HuH-7.5 (cell line): ENCODE measurements at regions not wholly inside any gene's neighbourhood (a gene's known extent, or its start where the extent isn't known, plus 50 kb on each side); places are given as distances from the start of the nearest gene placed in this dataset.
"Not testable (repeated sequence)": the region's sequence is repeated elsewhere in the genome, so short reads cannot be mapped to it uniquely, and the experiment has no call there.

Experiments
- DNase-seq: peaks from one replicate; pipeline ENCODE4 v3.0.0; 2011; ENCODE audit warnings: low spot score

DNA sequence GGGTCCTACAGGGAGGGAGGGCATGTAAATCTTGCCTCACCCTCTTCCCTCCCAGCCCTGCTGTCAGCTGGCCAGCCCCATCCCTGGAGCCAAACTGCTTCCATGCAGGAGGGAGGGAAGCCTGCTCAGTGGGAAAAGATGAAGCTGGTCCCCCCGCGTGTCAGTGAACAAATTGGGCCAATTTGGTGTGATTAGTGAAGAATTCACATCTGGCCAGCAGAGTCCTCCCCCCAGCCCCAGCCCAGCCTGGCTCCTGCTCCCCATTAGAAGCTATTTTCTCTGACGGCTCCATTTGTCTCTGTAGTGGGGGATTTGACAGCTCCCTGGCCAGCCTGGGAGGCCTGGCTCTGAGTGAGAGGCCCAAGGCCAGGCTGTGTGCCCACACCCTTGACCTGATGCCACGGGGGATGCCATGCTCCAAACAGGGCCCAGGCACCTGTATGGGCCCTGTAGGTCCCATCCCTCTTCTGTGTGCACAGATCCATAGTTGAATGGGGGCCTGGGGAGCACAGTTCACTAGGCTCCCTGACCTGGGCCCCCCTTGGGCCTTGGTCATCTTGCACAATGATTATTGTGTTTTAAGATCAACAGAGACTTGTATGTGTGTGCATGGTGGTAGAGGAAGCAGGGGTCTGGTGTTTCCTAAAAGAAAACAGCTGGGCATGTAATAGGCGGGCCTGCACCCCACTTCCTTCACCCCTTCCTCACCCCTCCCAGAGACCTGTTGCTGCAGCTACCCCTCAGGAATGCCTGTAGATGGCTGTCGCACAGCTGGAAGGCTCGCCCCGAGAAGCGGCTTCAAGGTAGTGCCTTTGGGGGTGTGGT is 50.7 kb upstream of the TAC4 start:
- no peak for DNase-seq

DNA sequence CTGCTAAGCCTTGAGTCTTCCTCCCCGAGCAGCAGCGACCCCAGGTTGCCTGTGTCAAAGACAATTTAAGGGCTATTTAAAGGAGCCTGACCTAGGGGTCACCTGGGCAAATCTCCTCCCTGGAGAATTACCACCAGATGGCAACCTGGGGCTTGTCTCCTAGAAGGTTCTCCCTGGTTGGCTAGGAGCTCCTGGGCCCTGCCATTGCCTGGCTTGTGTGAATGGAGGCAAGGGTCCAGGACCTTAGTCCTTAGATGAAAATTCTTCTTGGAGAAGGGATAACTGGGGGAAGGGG is 51.3 kb upstream of the TAC4 start:
- DNase-seq, result peak; percentile 68

DNA sequence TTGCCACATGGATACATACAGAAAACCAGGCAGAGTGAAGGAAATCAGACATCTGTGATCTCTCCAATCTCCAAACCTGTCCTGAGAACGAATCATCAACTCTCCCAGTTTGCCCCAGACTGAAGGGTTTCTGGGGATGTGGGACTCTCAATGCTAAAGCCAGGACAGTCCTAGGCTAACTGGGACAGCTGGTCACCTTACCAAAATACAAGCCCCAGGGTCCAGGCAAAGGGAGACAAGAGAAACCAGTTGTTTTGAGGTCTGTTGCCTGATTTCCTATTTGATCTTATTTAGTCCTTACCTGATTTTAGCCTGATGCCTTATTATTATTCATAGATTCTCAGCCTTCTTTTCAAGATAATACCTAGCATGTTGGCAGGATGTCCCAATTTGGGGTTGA is 51.7 kb upstream of the TAC4 start:
- no peak for DNase-seq

- DNase-seq, result not testable (repeated sequence)
Observed at GRCh38 chr17:49900801-49901200, 52.9 kb upstream of the TAC4 start.

GRCh38 chr17:49901460-49902331 is 53.8 kb upstream of the TAC4 start:
- no peak for DNase-seq

DNA sequence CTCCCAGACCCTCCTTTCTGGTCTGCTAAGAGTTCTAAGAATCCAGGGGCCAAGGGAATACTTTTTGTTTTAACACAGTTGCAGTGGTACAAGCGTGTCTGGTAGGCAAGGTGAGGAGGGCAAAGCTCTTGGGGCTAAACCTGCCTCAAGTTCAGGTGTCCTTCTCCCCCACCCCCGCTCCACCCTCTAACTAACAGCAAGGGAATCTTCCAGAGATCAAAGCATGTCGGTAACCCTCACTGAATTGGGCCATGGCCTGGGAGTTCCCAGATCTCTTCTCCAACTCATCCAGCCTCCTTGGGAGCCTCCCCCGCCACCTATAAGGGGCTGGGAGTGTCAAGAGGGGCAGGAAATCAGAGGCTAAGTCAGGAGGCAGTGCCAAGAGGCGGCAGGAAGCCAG is 55.7 kb upstream of the TAC4 start:
- DNase-seq, result no peak

DNA sequence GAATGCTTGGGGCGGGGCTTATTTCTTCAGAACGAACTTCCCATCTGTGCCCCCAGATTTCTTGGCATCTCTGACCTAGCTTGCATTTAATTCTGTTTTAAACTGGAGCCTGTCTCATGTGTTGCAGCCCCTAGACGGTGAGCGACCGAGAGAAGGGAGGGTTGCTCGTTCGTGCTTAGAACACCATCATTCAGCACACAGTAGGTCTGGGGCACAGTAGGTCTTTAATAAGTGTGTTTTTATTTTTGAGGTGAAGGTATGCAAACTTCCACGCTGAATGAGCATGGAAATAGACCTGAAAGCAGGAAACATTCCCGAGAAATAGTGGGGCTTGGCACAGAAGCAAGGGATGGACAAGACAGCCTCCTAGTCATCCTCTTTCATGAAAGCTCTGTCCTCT is 57.0 kb upstream of the TAC4 start:
- DNase-seq, result no peak

- no peak for DNase-seq
Observed at GRCh38 chr17:49906531-49907136, 58.8 kb upstream of the TAC4 start.

DNA sequence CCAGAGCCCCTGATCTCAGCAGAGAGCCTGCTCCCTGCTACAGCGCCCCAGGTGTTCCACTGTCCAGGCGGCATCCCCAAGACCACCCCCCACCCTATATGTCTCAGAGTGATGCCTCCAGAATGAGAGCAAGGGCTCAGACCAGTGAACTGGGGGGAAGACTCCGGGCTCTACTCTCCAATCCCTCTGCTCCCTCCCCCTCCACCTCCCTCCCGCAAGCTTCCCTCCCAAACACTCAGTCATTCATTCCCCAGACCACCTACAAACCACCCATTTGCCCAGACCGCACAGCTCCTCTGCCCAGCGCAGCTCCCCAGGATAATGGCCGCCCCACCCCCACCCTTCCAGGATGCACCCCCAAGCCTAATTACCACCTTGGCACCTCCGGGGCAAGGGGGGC is 59.4 kb upstream of the TAC4 start:
- no peak for DNase-seq

GRCh38 chr17:49908782-49909714 is 59.9 kb upstream of the DLX4 start:
- no peak for DNase-seq

- DNase-seq, result no peak
Observed at GRCh38 chr17:49910094-49910857, 58.7 kb upstream of the DLX4 start.

GRCh38 chr17:49910858-49911204 is 58.2 kb upstream of the DLX4 start:
- no peak for DNase-seq

DNA sequence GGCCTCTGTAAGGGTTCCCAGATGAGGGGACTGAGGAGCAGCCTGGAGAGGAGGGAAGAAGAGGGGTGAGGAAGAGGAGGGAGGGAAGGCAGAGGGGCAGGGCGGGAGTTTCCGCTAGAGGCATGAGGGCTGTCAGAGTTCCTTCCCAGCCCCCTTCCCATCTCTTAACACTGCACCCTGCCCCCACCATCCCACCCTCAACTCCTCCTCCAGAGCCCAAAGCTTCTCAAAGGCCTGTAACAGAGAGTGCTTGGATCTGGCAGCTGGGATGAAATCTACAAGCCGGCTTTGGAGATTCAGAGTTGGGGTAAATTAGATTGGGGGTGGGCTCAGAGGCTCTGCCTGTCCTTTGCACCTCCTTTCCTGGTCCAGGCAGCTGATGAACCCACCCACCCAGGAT is 57.3 kb upstream of the DLX4 start:
- no peak for DNase-seq

- DNase-seq, result no peak
Observed at GRCh38 chr17:49913226-49914095, 55.5 kb upstream of the DLX4 start.

GRCh38 chr17:49914096-49914490 is 54.9 kb upstream of the DLX4 start:
- DNase-seq, result no peak

GRCh38 chr17:49914664-49915063 is 54.3 kb upstream of the DLX4 start:
- DNase-seq, result no peak

DNA sequence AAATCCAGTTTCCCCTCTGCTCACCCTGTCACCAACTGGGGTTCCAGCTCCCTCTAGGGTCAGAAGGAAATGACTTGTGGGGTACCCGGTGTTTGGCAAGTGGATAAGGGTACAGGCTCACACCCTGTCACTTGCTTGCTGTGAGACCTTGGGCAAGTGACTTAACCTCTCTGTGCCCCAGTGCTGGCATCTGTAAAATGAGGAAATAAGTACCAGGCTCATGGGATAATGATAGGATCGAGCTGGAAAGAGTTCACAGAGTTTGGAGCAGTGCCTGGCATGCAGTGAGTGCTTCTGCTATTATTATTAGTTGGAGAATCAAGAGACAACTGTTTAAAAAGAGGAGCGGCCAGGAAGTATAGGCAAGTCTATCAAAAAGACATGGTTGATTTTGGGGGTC is 53.7 kb upstream of the DLX4 start:
- DNase-seq, result no peak

- no peak for DNase-seq
Observed at GRCh38 chr17:49915670-49916069, 53.3 kb upstream of the DLX4 start.

DNA sequence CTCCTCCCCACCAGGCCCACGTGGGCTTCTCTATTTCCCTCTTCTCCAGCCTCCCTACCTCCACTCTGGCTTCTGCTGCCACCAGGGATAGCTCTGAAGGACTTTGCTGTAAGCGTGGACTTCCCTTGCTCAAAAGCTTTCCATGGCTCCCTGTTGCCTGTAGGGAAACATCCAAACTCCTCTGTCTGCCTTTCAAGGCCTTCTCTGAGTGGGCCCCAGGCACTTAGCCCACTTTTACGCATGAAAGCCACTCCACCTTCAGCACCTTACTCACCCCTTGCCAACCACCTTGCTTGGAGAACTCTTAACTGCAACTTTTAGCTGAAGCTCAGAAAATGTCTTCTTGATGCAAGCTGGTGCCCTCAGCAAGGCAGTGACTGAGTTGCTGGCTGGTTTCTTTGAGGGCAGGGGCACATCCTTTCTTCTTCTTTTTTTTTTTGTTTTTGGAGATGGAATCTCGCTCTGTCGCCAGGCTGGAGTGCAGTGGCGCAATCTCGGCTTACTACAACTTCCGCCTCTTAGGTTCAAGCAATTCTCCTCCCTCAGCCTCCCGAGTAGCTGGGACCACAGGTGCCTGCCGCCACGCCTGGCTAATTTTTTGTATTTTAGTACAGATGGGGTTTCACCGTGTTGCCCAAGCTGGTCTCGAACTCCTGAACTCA is 52.0 kb upstream of the DLX4 start:
- DNase-seq, result no peak

- DNase-seq, result no peak
Observed at GRCh38 chr17:49918591-49918990, 50.4 kb upstream of the DLX4 start.
